ENCODE measurements at regions not wholly inside any gene's neighbourhood (a gene's known extent, or its start where the extent isn't known, plus 50 kb on each side); places are given as distances from the start of the nearest gene placed in this dataset.

DNA sequence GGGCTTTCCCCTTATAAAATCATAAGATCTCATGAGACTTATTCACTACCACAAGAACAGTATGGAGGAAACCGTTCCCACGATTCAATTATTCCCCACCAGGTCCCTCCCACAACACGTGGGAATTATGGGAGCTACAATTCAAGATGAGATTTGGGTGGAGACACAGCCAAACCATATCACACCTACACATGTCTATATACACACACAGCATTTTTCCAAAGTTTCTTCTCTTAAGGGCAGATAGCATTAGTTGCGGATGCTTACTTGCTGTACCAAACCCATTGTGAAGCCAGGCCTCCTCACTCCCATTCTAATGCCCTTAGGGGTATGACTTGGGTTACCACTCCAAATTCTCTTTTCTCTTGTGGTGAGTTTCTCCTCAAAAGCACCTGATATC, 104.1 kb upstream of the RAP1B start:
- Histone ChIP-seq H3K4me3 (ENCODE audit: extremely low read depth, insufficient read depth, low read length, poor library complexity, severe bottlenecking) (no peak overlapping the region), H3K4me1 (ENCODE audit: control insufficient read depth, insufficient read depth, low read length, poor library complexity, severe bottlenecking) (no peaks in the 10 kb centered on the region), H3K36me3 (ENCODE audit: control insufficient read depth, insufficient read depth, low read length) (no peaks in the 10 kb centered on the region), H3K27ac (ENCODE audit: low read depth, low read length, severe bottlenecking) (no peak overlapping the region), H3K9me3 (ENCODE audit: control insufficient read depth, low read length) (no peaks in the 10 kb centered on the region)
- 79 to 100% methylated on average over 1 to 2 of the region's 4 CpGs for WGBS, 2 experiments (ENCODE audit: insufficient coverage in 2 of 2)

DNA sequence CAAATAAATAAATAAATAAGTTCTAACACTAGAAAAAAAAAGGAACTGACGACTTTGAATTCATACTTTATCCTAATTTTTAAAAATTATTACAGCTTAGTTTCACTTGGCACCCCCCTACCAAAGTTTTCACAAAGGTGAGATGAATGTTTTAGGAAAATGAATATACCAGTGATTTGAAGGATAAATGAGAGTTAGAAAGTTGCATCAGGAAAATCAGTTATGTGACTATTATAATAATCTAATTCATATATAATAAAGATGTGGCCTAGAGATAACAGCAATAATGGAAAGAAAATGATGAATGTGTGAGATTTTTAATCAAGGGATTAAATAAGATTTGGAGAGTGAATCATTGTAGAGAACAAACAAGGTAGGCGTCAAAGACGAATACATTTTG, 103.0 kb upstream of the RAP1B start:
- WGBS, 2 experiments (ENCODE audit: insufficient coverage in 2 of 2): no CpG with 5 or more reads among the region's 3 CpGs
- Histone ChIP-seq H3K4me3 (ENCODE audit: extremely low read depth, insufficient read depth, low read length, poor library complexity, severe bottlenecking) (no peak overlapping the region), H3K4me1 (ENCODE audit: control insufficient read depth, insufficient read depth, low read length, poor library complexity, severe bottlenecking) (no peaks in the 10 kb centered on the region), H3K27ac (ENCODE audit: low read depth, low read length, severe bottlenecking) (no peak overlapping the region), H3K9me3 (ENCODE audit: control insufficient read depth, low read length) (no peaks in the 10 kb centered on the region), H3K36me3 (ENCODE audit: control insufficient read depth, insufficient read depth, low read length) (no peaks in the 10 kb centered on the region)

DNA sequence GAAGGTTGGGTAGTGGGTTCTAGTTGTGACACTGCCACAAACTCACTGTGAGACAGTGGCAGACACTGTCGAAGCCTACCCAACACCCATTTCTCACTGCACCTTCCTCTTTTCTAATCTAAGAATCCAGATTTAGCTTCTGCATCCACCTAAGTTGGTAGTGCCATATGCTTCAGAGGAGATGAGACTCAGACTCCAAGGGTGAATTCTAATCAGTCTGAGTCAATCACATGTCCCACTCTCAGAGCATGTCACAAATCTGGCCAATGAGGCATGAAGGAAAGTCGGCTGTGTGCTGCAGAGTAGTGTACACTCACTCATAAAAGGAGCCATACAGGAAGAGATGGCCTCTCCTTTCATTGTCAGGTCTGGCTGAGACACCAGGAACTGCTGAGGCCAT, 102.1 kb upstream of the RAP1B start:
- H3K4me1 ChIP-seq (ENCODE audit: control insufficient read depth, insufficient read depth, low read length, poor library complexity, severe bottlenecking): no peaks in the 10 kb centered on the region
- 83 to 88% methylated on average over 1 to 2 of the region's 2 CpGs for WGBS, 2 experiments (ENCODE audit: insufficient coverage in 2 of 2)
- no peaks in the 10 kb centered on the region for H3K36me3 ChIP-seq (ENCODE audit: control insufficient read depth, insufficient read depth, low read length)
- no peak overlapping the region for H3K27ac ChIP-seq (ENCODE audit: low read depth, low read length, severe bottlenecking)
- H3K9me3 ChIP-seq (ENCODE audit: control insufficient read depth, low read length): no peaks in the 10 kb centered on the region
- H3K4me3 ChIP-seq (ENCODE audit: extremely low read depth, insufficient read depth, low read length, poor library complexity, severe bottlenecking): no peak overlapping the region

DNA sequence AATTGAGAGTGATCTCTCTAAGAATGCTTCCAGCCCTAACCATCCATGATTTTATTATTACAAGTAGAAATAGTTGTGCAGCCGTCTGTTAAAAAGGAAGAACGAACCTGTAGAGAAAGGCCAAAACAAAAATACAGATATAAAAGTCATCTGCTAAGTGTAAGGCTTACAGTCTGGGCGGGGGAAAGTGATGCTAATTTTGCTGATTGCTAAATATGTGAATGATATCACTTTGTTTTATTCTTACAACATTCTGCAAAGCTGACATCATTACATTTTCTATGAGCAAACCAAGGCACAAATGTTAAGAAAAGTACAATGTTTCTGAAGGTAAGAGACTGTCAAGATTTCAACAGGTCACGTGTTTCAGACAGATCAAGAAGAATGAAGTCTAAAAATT, 101.5 kb upstream of the RAP1B start:
- no peak overlapping the region for H3K4me3 ChIP-seq (ENCODE audit: extremely low read depth, insufficient read depth, low read length, poor library complexity, severe bottlenecking)
- no peaks in the 10 kb centered on the region for H3K36me3 ChIP-seq (ENCODE audit: control insufficient read depth, insufficient read depth, low read length)
- no peaks in the 10 kb centered on the region for H3K9me3 ChIP-seq (ENCODE audit: control insufficient read depth, low read length)
- no peaks in the 10 kb centered on the region for H3K4me1 ChIP-seq (ENCODE audit: control insufficient read depth, insufficient read depth, low read length, poor library complexity, severe bottlenecking)
- no peak overlapping the region for H3K27ac ChIP-seq (ENCODE audit: low read depth, low read length, severe bottlenecking)
- 92% methylated on average over 1 of the region's 4 CpGs; no CpG with 5 or more reads in 1 of the 2 experiments for WGBS, 2 experiments (ENCODE audit: insufficient coverage in 2 of 2)

DNA sequence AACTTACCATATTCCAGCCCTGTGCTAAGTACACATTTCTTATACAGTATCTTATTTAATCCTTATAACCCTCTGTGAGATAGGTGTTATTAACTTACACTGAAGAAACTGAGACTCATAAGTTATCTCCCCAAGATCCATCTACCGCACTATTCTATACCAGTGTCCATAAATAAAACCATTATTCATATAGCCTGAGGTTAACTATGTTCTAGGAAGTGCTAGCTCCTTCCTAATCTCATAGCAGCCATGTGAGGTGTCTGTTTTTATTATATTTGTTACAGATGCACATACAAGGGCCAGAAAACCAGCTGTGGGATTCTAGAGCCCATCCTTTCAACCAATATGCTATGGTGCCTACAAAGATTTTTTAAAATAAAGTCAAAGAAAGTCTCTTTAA, 100.3 kb upstream of the RAP1B start:
- WGBS, 2 experiments (ENCODE audit: insufficient coverage in 2 of 2): 100% methylated on average over 1 of the region's 1 CpG; no CpG with 5 or more reads in 1 of the 2 experiments
- Histone ChIP-seq H3K4me3 (ENCODE audit: extremely low read depth, insufficient read depth, low read length, poor library complexity, severe bottlenecking) (no peak overlapping the region), H3K36me3 (ENCODE audit: control insufficient read depth, insufficient read depth, low read length) (no peaks in the 10 kb centered on the region), H3K27ac (ENCODE audit: low read depth, low read length, severe bottlenecking) (no peak overlapping the region), H3K4me1 (ENCODE audit: control insufficient read depth, insufficient read depth, low read length, poor library complexity, severe bottlenecking) (no peaks in the 10 kb centered on the region), H3K9me3 (ENCODE audit: control insufficient read depth, low read length) (no peaks in the 10 kb centered on the region)

DNA sequence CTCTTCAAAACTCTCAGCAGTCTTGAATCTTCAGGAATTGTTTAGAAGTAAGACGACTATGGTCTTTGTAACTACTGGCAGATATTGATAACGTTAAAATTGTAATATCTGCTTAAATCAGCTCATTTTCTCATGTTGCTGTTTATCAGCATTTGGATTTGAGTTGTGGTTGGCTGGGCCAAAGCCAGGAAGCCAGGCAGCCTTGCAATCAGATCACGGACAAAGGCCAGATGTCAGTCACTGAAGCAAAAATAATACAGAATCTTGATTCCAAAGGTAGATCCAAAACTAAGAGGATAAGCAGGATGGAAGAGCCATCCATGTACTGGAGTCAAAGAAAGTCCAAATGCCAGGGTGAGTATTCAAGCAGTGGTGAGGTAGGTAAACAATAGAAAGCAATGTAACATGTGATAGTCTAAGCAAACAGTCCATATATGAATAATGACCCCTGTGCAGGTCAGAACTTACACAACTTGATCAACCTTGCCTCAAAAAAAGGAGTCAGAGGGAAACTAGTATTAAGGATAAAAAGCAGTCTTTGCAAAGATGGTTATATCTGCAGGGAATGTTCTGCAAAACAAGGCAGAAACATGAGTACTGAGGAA, 95.8 kb upstream of the RAP1B start:
- Histone ChIP-seq H3K27ac (ENCODE audit: low read depth, low read length, severe bottlenecking) (no peak overlapping the region), H3K4me3 (ENCODE audit: extremely low read depth, insufficient read depth, low read length, poor library complexity, severe bottlenecking) (no peak overlapping the region), H3K36me3 (ENCODE audit: control insufficient read depth, insufficient read depth, low read length) (no peaks in the 10 kb centered on the region), H3K4me1 (ENCODE audit: control insufficient read depth, insufficient read depth, low read length, poor library complexity, severe bottlenecking) (no peaks in the 10 kb centered on the region), H3K9me3 (ENCODE audit: control insufficient read depth, low read length) (no peaks in the 10 kb centered on the region)
- 100% methylated on average over 1 of the region's 3 CpGs for WGBS, 2 experiments (ENCODE audit: insufficient coverage in 2 of 2)

GRCh38 chr12:68515793-68516192, 94.9 kb upstream of the RAP1B start:
- no peak overlapping the region for H3K4me3 ChIP-seq (ENCODE audit: extremely low read depth, insufficient read depth, low read length, poor library complexity, severe bottlenecking)
- WGBS, 2 experiments (ENCODE audit: insufficient coverage in 2 of 2): no CpG with 5 or more reads among the region's 2 CpGs
- no peaks in the 10 kb centered on the region for H3K36me3 ChIP-seq (ENCODE audit: control insufficient read depth, insufficient read depth, low read length)

GRCh38 chr12:68521321-68521839, 89.3 kb upstream of the RAP1B start:
- peak overlapping the region; percentile 71 for H3K27ac ChIP-seq (ENCODE audit: low read depth, low read length, severe bottlenecking)
- peaks cover 4% of the 10 kb centered on the region for H3K9me3 ChIP-seq (ENCODE audit: control insufficient read depth, low read length)
- H3K36me3 ChIP-seq (ENCODE audit: control insufficient read depth, insufficient read depth, low read length): no peaks in the 10 kb centered on the region
- peaks cover 9% of the 10 kb centered on the region for H3K4me1 ChIP-seq (ENCODE audit: control insufficient read depth, insufficient read depth, low read length, poor library complexity, severe bottlenecking)
- H3K4me3 ChIP-seq (ENCODE audit: extremely low read depth, insufficient read depth, low read length, poor library complexity, severe bottlenecking): no peak overlapping the region
- 57 to 100% methylated on average over 1 to 3 of the region's 5 CpGs for WGBS, 2 experiments (ENCODE audit: insufficient coverage in 2 of 2)

More at GRCh38 chr12:68515793-68516192, 94.9 kb upstream of the RAP1B start:
- H3K9me3 ChIP-seq (ENCODE audit: control insufficient read depth, low read length): no peaks in the 10 kb centered on the region
- no peak overlapping the region for H3K27ac ChIP-seq (ENCODE audit: low read depth, low read length, severe bottlenecking)
- peaks cover under 1% of the 10 kb centered on the region for H3K4me1 ChIP-seq (ENCODE audit: control insufficient read depth, insufficient read depth, low read length, poor library complexity, severe bottlenecking)

GRCh38 chr12:68521848-68522502, 88.7 kb upstream of the RAP1B start:
- H3K27ac ChIP-seq (ENCODE audit: low read depth, low read length, severe bottlenecking): peak overlapping the region; percentile 71
- H3K36me3 ChIP-seq (ENCODE audit: control insufficient read depth, insufficient read depth, low read length): no peaks in the 10 kb centered on the region
- H3K4me3 ChIP-seq (ENCODE audit: extremely low read depth, insufficient read depth, low read length, poor library complexity, severe bottlenecking): no peak overlapping the region
- H3K9me3 ChIP-seq (ENCODE audit: control insufficient read depth, low read length): peaks cover 4% of the 10 kb centered on the region
- 83 to 86% methylated on average over 4 of the region's 5 CpGs for WGBS, 2 experiments (ENCODE audit: insufficient coverage in 2 of 2)
- peaks cover 9% of the 10 kb centered on the region for H3K4me1 ChIP-seq (ENCODE audit: control insufficient read depth, insufficient read depth, low read length, poor library complexity, severe bottlenecking)

- Histone ChIP-seq H3K27ac (ENCODE audit: low read depth, low read length, severe bottlenecking) (no peak overlapping the region), H3K9me3 (ENCODE audit: control insufficient read depth, low read length) (peaks cover 6% of the 10 kb centered on the region), H3K4me1 (ENCODE audit: control insufficient read depth, insufficient read depth, low read length, poor library complexity, severe bottlenecking) (no peaks in the 10 kb centered on the region), H3K36me3 (ENCODE audit: control insufficient read depth, insufficient read depth, low read length) (no peaks in the 10 kb centered on the region), H3K4me3 (ENCODE audit: extremely low read depth, insufficient read depth, low read length, poor library complexity, severe bottlenecking) (no peak overlapping the region)
- WGBS, 2 experiments (ENCODE audit: insufficient coverage in 2 of 2): 74 to 87% methylated on average over 3 to 5 of the region's 6 CpGs
Measured at GRCh38 chr12:68529466-68529865, 81.2 kb upstream of the RAP1B start.

DNA sequence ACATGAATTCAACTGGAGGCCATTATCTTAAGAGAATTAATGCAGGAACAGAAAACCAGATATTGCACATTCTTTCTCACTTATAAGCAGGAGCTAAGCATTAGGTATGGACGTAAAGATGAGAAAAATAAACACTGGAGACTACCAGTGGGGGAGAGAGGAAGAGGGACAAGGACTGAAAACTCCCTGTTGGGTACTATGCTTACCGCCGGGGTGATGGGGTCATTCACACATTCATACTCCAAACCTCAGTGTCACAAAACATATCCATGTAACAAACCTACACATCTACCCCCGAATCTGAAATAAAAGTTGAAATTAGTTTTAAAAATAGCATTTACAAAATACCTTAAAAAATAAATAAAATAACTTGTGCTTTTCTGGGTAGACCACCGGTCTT, 80.8 kb upstream of the RAP1B start:
- H3K4me1 ChIP-seq (ENCODE audit: control insufficient read depth, insufficient read depth, low read length, poor library complexity, severe bottlenecking): no peaks in the 10 kb centered on the region
- H3K4me3 ChIP-seq (ENCODE audit: extremely low read depth, insufficient read depth, low read length, poor library complexity, severe bottlenecking): no peak overlapping the region
- no peaks in the 10 kb centered on the region for H3K36me3 ChIP-seq (ENCODE audit: control insufficient read depth, insufficient read depth, low read length)
- peaks cover 6% of the 10 kb centered on the region for H3K9me3 ChIP-seq (ENCODE audit: control insufficient read depth, low read length)
- no peak overlapping the region for H3K27ac ChIP-seq (ENCODE audit: low read depth, low read length, severe bottlenecking)
- 100% methylated on average over 1 of the region's 5 CpGs; no CpG with 5 or more reads in 1 of the 2 experiments for WGBS, 2 experiments (ENCODE audit: insufficient coverage in 2 of 2)
